ENCODE measurements at regions not wholly inside any gene's neighbourhood (a gene's known extent, or its start where the extent isn't known, plus 50 kb on each side); places are given as distances from the start of the nearest gene placed in this dataset.

DNA sequence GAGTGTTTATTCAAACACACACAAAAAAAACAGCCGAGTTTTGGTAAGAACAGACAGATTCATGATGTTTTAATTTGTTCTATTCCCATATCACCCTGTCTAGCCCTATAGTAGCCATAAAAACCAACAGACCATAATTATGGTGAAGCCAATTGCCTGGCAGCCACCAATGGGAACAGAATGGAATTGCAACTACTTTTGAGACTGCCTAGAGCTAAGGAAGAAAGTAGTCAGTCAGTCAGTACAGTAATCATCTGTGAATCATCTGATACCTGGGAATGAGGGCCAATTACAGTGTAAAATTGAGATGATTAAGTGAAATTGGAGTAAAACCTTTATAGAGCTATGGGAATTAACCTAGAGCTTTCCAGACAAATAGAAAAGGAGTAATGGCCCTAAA is 952.7 kb upstream of the KCND2 start:
- no peaks in the 10 kb centered on the region for H3K9me3 Mint-ChIP-seq
- H3K4me3 Mint-ChIP-seq: no peak overlapping the region
- no peak for TF ChIP-seq CTCF (conservative IDR thresholded peaks at IDR 0.05)
- H3K4me1 Mint-ChIP-seq (ENCODE audit: unreplicated experiment): no peaks in the 10 kb centered on the region
- no peaks in the 10 kb centered on the region for H3K36me3 Mint-ChIP-seq
- DNase-seq (ENCODE audit: extremely low spot score, unreplicated experiment): no peak
- no peaks in the 10 kb centered on the region for H3K27me3 Mint-ChIP-seq
- H3K27ac Mint-ChIP-seq: no peak overlapping the region

GRCh38 chr7:119329715-119330114 is 943.3 kb upstream of the KCND2 start:
- no peak overlapping the region for H3K4me3 Mint-ChIP-seq
- no peak overlapping the region for H3K27ac Mint-ChIP-seq
- no peaks in the 10 kb centered on the region for H3K9me3 Mint-ChIP-seq
- H3K27me3 Mint-ChIP-seq: no peaks in the 10 kb centered on the region
- DNase-seq (ENCODE audit: extremely low spot score, unreplicated experiment): no peak
- H3K36me3 Mint-ChIP-seq: no peaks in the 10 kb centered on the region
- H3K4me1 Mint-ChIP-seq (ENCODE audit: unreplicated experiment): no peaks in the 10 kb centered on the region
- TF ChIP-seq CTCF (conservative IDR thresholded peaks at IDR 0.05): no peak

- H3K36me3 Mint-ChIP-seq: no peaks in the 10 kb centered on the region
- H3K4me3 Mint-ChIP-seq: no peak overlapping the region
- no peak overlapping the region for H3K27ac Mint-ChIP-seq
- H3K4me1 Mint-ChIP-seq (ENCODE audit: unreplicated experiment): no peaks in the 10 kb centered on the region
- TF ChIP-seq CTCF (conservative IDR thresholded peaks at IDR 0.05): no peak
- no peaks in the 10 kb centered on the region for H3K27me3 Mint-ChIP-seq
- no peak for DNase-seq (ENCODE audit: extremely low spot score, unreplicated experiment)
- no peaks in the 10 kb centered on the region for H3K9me3 Mint-ChIP-seq
Measured at GRCh38 chr7:119335405-119335804, 937.6 kb upstream of the KCND2 start.

GRCh38 chr7:119341822-119342221 is 931.2 kb upstream of the KCND2 start:
- Mint-ChIP-seq H3K4me3 (no peak overlapping the region), H3K27ac (no peak overlapping the region), H3K36me3 (no peaks in the 10 kb centered on the region), H3K9me3 (no peaks in the 10 kb centered on the region), H3K4me1 (ENCODE audit: unreplicated experiment) (no peaks in the 10 kb centered on the region), H3K27me3 (no peaks in the 10 kb centered on the region)
- TF ChIP-seq CTCF (conservative IDR thresholded peaks at IDR 0.05): no peak
- DNase-seq (ENCODE audit: extremely low spot score, unreplicated experiment): no peak

DNA sequence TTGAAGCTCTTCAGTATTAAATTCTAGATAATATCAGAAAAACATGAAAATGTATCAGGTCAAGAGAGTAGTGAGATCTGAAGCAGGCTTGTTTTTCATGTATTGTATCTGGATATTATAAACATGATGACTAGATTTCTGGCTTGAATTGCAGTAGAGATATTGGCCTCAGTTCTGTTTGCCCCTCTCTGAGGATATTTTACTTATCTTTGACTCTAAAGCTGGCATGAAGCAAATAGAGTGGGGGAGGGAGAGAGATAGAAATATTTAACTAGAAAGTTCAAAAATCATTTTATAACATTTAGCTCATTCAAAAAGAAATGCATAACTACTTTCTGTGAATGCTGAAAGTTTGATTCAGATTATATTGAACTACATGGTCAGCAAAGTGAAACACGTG is 929.7 kb upstream of the KCND2 start:
- TF ChIP-seq CTCF (conservative IDR thresholded peaks at IDR 0.05): no peak
- Mint-ChIP-seq H3K27me3 (no peaks in the 10 kb centered on the region), H3K27ac (no peak overlapping the region), H3K4me3 (no peak overlapping the region), H3K9me3 (no peaks in the 10 kb centered on the region), H3K36me3 (no peaks in the 10 kb centered on the region), H3K4me1 (ENCODE audit: unreplicated experiment) (no peaks in the 10 kb centered on the region)
- no peak for DNase-seq (ENCODE audit: extremely low spot score, unreplicated experiment)

- Mint-ChIP-seq H3K27me3 (no peaks in the 10 kb centered on the region), H3K36me3 (no peaks in the 10 kb centered on the region), H3K27ac (no peak overlapping the region), H3K4me1 (ENCODE audit: unreplicated experiment) (no peaks in the 10 kb centered on the region), H3K4me3 (no peak overlapping the region), H3K9me3 (no peaks in the 10 kb centered on the region)
- TF ChIP-seq CTCF (conservative IDR thresholded peaks at IDR 0.05): peak; percentile 55
- no peak for DNase-seq (ENCODE audit: extremely low spot score, unreplicated experiment)
Measured at GRCh38 chr7:119344466-119344865, 928.5 kb upstream of the KCND2 start.
